SK-MEL-5 (cell line): ENCODE measurements at regions not wholly inside any gene's neighbourhood (a gene's known extent, or its start where the extent isn't known, plus 50 kb on each side); places are given as distances from the start of the nearest gene placed in this dataset.
A peak's percentile ranks its signal among the peaks of the same experiment; 100 is the strongest.
"Not testable (repeated sequence)": the region's sequence is repeated elsewhere in the genome, so short reads cannot be mapped to it uniquely, and the experiment has no call there.

ENCODE experiments used
- DNase-seq: peaks from one replicate; pipeline ENCODE4 v3.0.0-alpha.2; 2016; ENCODE audit warnings: low read depth, low spot score
- in situ Hi-C: cut with HindIII; loops from 2 replicates; pipeline ENCODE4 v1.10.0; 2016; ENCODE audit warnings: low sequenced_read_pairs, high pct_unique_total_duplicates, low pct_unique_long_range_greater_than_20kb

DNA sequence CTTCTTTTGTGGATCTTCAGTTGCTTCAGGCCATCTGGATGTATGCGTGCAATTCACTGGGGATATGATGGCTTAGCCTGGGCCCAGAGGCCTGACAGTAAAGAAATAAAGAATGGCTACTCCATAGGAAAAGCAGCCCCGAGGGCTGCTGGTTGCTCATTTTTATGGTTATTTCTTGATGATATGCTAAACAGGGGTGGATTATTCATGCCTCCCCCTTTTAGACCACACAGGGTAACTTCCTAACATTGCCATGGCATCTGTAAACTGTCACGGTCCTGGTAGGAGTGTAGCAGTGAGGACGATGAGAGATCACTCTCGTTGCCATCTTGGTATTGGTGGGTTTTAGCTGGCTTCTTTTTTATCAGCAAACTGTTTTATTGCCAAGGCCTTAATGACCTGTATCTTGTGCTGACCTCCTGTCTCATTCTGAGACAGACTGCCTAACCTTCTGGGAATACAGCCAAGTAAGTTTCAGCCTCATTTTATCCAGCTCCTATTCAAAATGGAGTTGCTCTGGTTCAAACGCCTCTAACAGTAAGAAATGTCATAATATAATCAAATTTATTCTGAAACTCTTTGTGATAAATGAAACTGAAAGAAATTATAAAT lies 60.5 kb downstream of the DSEL start:
- no peak for DNase-seq
- in situ Hi-C loops, result no loop called here

DNA sequence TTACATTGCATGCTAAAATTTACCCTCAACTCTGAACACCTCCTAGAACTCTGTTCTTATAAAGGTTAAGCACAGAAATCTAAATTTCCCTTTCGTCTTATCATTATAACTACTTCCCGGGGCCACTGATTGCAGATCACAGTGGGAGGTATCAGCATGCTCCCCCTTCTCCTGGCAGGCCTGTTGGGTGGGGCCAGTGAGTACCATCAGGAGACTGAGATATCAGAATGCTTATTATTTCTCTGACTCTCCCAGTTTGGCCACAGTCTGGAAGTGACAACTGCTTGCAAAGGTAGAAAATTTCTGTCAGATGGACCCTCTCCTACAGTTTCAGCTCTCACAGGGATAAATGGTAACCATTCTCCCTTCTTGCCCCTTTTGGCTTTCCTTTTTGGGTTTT lies 62.6 kb downstream of the DSEL start:
- no peak for DNase-seq
- in situ Hi-C loops, result no loop called here

DNA sequence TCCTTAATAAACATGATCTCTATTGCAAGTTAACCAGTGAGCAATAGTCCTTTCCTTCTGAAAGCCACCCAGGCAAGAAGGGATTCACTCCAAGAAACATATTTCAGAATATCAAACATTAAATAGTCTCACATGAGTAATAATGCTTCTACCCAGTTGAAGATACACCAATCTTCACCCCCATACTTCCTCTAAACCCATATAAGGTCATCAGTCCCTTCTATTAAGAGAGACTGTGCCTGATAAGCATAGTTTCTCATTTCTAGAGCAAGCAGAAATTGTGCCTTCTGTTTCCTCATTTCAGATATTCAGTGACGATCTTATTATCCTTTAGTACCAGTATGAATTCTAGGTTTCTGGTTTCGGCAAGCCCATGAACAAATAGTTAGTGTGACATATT lies 64.6 kb downstream of the DSEL start:
- DNase-seq, result no peak
- in situ Hi-C loops, result no loop called here

- DNase-seq, in situ Hi-C loops: not testable (repeated sequence)
Observed at GRCh38 chr18:67451101-67451500, 65.4 kb downstream of the DSEL start.

GRCh38 chr18:67433971-67434370 lies 82.5 kb downstream of the DSEL start:
- DNase-seq, result no peak
- in situ Hi-C loops, result no loop called here

DNA sequence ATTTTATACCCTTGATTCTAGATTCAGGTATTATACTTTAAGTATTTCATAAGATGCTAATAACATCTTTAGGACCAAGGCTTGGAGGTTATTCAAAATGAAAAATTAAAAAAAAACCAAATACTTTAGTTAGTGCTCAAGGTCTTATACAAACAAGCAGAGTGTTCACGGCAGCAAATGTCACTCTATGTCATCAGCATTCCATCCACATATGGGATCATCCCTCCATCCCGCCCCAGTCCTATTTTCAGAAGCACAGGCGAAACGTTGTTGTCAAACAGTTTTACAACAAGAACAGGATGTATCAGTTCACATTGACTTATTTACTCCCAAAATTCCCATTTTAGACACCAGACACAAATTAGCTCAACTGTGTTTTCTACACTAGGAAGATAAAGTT lies 83.7 kb downstream of the DSEL start:
- in situ Hi-C loops, result no loop called here
- no peak for DNase-seq

- DNase-seq, result no peak
Observed at GRCh38 chr18:67428805-67429204, 87.7 kb downstream of the DSEL start.

DNA sequence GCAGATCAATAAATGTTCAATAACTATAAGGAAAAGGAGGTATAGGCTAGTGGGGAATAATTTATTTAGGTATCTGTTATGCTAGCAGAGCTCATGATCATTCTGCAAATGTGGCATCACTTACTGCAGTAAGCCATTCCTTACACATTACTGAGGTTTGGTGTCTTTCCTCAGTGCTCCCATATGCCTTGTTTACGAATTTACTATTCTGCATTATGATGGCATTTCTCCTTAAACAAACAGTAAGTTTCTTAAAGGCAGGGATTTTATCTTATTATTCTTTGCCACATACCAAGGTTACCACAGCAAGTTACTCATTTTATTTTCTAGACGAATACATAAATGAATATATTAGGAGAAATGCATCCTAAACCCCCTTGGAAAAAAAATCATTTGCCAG lies 88.4 kb downstream of the DSEL start:
- no peak for DNase-seq
- in situ Hi-C loops, result no loop called here

More at GRCh38 chr18:67428805-67429204, 87.7 kb downstream of the DSEL start:
- in situ Hi-C loops, result no loop called here

GRCh38 chr18:67426486-67426885 lies 90.0 kb downstream of the DSEL start:
- no peak for DNase-seq
- in situ Hi-C loops, result no loop called here

GRCh38 chr18:67425672-67426071 lies 90.8 kb downstream of the DSEL start:
- in situ Hi-C loops, result no loop called here
- DNase-seq, result no peak

DNA sequence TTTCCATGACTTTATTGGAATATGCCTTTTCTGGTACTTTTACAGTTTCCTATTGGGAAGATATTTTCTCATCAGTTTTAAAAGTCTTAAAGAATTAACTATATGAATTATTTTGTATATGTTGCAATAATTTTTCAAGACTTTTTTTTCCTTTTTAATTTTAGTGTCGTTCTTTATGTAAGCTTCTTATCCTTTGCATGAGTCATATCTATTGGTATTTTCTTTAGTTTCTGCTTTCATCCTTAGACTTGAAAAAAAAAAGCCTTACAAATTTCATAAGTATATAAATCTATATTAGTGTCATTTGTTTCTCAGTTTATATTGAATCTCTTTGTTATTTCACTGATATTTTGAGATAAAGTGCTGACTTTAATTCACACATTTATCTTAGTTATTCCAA lies 94.9 kb downstream of the DSEL start:
- in situ Hi-C loops, result no loop called here

GRCh38 chr18:67417864-67418523 lies 98.5 kb downstream of the DSEL start:
- in situ Hi-C loops, result no loop called here
- peak; percentile 53 for DNase-seq

More for the DNA sequence above, 94.9 kb downstream of the DSEL start:
- no peak for DNase-seq

- DNase-seq, result no peak
- in situ Hi-C loops, result no loop called here
Observed at GRCh38 chr18:67411116-67411515, 105.4 kb downstream of the DSEL start.

GRCh38 chr18:67410075-67411070 lies 106.1 kb downstream of the DSEL start:
- no peak for DNase-seq
- in situ Hi-C loops, result no loop called here

GRCh38 chr18:67408240-67408639 lies 108.3 kb downstream of the DSEL start:
- DNase-seq, result no peak
- in situ Hi-C loops, result no loop called here

- in situ Hi-C loops, result no loop called here
Observed at GRCh38 chr18:67406714-67407113, 109.8 kb downstream of the DSEL start.

DNA sequence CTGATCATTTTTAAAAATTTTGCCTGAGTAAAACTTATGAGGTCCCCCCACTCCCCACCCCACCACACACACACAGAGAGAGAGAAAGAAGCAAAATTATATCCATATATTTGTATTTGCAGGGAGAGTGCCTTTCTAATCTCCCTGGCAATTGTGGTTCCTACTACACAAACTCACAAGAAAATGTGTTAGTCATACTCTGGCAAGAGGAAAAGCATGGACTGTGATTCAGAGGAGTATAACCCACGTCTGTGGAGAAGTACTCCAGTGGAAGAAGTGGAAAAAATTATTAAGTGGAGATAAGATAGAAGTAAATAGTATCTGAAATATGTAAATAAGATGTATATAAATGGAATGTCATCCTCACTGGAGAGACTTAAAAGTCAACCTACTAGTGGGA lies 114.0 kb downstream of the DSEL start:
- no peak for DNase-seq
- in situ Hi-C loops, result no loop called here

More at GRCh38 chr18:67406714-67407113, 109.8 kb downstream of the DSEL start:
- DNase-seq, result no peak

GRCh38 chr18:67400502-67401117 lies 115.9 kb downstream of the DSEL start:
- no peak for DNase-seq
- in situ Hi-C loops, result no loop called here
